Stimulated activated CD8-positive, alpha-beta memory T cell treated with anti-CD3 and anti-CD28 coated beads, Interleukin-4, amount 100 ng/mL, for 24 hours (primary cell): ENCODE measurements at regions not wholly inside any gene's neighbourhood (a gene's known extent, or its start where the extent isn't known, plus 50 kb on each side); places are given as distances from the start of the nearest gene placed in this dataset.
"Not testable (repeated sequence)": the region's sequence is repeated elsewhere in the genome, so short reads cannot be mapped to it uniquely, and the experiment has no call there.

Experiments
- DNase-seq: peaks from one replicate; pipeline ENCODE4 v3.0.0-alpha.2; 2020; ENCODE audit warnings: low read depth

- DNase-seq, result no peak
Measured at GRCh38 chr10:86579883-86580520, 58.4 kb upstream of the WAPL start.

GRCh38 chr10:86580521-86580891, 58.9 kb upstream of the WAPL start:
- DNase-seq, result no peak

DNA sequence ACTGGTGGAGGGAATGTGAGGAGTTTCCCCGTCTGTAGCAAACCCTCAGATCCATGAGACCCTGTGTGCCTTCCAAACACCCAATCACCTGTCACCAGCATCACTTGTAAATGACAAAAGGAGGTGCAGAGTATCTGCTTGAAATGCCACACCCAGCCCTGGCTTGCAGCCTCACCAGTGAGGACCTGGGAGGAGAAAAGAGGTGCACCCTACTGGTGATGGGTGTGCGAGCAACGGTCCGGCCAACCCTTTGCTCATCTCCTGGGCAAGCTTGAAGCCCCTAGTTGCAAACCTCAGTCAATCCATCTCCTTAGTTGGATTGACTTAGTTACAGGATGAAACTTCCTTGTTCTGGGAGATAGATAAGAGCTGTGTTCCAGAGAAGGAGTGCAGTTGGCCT, 62.4 kb upstream of the WAPL start:
- DNase-seq, result no peak

- DNase-seq, result peak; percentile 48
Measured at GRCh38 chr10:86585037-86585929, 63.7 kb upstream of the WAPL start.

DNA sequence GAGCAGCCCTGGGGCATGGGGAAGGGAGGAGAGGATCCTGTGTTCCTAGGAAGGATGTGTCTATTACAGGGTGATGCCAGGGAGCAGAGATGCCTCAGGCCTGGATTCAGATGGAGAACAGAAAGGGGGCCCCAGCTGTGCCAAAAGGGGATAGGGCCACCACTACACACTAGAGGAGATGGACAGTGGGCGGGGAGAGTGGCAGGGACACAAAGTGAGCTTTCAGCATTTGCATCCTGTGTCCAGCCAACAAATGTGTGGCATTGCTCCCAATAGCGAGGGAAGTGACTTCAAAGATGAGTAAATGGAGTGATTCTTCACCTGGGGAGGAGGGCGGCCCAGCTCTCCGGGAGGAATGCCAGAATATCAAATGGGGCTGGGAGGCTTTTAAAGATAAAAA, 64.9 kb upstream of the WAPL start:
- DNase-seq, result no peak

- not testable (repeated sequence) for DNase-seq
Measured at GRCh38 chr10:86588781-86589180, 65.6 kb upstream of the OPN4 start.

DNA sequence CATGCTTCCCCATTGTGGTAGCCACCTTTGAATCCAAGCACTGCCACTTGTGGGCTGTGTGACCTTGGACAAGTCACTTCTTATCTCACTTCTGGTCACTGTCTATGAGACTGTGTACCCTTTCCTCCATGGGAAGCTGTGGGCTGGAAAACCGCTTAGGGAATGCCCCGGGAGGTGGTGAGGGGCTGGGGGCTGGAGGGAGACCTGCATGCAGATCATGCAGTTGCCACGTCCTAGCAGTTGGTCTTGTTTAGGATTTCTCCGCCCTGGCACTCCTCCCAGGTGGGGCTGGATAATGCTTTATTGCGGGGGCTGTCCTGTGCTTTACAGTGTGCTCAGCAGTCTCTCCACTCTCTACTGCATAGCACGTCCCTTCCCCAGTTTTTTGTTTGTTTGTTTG, 62.9 kb upstream of the OPN4 start:
- no peak for DNase-seq

DNA sequence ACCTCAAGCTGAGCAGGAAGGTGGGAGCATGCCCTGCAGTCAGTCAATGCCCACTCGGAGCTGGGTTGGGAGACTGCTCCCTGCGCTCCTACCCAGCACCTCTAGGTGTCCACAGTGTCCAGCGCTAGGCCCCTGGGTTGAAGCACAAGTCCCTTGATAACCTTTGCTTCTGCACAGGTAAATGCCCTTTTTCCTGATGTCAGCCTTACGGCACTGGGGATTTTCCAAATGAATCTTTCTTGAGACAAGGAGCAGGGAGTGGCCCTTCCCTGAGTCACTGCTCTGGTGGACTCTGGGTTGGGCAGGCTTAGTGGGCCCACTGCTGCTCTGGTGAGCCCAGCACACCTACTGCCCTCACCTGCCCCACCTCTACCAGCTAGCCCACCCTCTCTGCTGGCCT, 61.9 kb upstream of the OPN4 start:
- DNase-seq, result no peak

DNA sequence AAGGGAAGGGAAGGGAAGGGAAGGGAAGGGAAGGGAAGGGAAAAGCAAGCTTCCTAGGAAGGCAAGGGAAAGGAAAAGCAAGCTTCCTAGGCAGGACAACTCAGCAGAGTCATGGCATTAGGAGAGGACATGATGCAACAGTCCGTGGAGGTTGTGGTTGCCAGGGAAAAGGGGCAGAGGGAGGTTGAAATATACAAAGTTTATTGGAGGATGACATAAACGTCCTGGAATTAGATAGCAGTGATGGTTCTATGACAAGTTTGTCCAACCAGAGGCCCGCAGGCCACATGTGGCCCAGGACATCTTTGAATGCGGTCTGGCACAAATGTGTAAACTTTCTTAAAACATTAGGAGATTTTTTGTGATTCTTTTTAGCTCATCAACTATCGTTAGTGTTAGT, 59.8 kb upstream of the OPN4 start:
- no peak for DNase-seq

DNA sequence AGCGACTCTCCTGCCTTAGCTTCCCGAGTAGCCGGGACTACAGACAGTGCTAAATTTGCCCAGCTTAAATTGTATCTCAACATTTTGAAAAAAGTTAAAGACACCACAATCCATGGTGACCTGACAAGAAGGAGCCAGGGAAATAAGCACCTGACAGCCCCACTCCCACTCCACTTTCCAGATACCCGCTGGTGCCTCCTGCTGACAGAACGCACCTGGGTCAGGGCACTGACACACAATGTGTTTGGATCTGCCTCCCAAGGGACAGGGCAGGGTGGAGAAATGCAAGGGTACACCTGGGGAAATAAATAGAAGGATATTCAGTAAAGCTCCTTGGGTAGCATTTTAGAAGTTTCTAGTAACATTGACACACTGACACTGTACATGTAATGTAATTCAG, 58.9 kb upstream of the OPN4 start:
- DNase-seq, result no peak

DNA sequence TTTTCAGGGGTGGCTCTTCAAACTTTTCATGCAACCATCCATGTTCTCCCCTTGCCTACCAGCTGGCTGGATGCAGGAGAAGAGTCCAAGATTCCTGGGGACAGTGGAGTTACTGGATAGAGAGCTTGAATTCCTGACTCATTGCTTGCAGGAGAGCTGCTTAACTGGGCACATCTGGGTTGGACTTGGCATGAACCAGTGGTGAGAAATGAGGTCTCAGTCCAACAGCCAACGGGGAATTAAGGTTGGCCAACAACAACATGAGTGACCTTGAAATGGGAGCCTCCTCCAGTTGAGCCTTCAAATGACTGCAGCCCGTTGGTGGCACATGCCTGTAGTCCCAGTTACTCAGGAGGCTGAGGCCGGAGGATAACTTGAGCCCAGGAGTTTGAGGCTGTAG, 58.1 kb upstream of the OPN4 start:
- DNase-seq, result no peak

- no peak for DNase-seq
Measured at GRCh38 chr10:86597306-86597705, 57.0 kb upstream of the OPN4 start.

DNA sequence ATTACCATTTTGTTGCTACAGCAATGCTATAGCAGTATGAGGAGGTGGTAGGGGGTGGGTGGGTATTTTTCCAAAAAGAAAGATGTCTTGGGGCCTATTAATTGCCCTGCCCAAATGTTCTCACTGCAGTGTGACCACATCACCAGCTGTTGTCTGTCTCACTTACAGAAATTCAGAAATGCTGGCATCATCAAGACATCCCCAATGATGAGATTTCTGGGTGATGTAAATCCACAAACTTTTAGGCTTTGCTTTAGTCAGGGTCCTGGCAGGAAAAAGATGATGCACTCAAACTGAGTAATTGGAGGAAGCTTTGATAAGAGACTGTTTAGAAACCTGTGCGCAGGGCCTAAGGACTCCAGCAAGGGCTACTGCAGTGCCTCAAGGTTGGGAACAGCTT, 56.2 kb upstream of the OPN4 start:
- DNase-seq, result no peak

GRCh38 chr10:86599041-86599440, 55.3 kb upstream of the OPN4 start:
- no peak for DNase-seq

DNA sequence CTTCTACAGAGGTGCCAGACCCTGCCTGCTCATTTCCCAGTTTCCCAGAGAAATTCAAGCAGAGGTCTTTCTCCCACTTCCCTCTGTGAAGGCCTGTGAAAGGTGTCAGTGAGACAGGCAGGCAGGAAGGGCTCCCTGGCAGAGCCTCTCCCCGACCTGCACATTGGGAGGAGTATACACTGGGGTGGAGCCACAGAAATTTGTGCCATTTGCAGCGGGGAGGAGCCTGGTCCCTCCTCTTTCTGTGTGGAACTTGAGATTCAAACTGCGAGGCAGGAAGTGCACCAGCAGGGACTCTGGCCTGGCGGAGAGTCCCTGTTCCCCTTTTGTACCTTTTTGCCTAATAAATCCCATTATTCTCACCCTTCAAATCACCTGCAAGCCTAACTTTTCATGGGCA, 54.6 kb upstream of the OPN4 start:
- DNase-seq, result no peak

- no peak for DNase-seq
Measured at GRCh38 chr10:86600296-86600695, 54.1 kb upstream of the OPN4 start.

DNA sequence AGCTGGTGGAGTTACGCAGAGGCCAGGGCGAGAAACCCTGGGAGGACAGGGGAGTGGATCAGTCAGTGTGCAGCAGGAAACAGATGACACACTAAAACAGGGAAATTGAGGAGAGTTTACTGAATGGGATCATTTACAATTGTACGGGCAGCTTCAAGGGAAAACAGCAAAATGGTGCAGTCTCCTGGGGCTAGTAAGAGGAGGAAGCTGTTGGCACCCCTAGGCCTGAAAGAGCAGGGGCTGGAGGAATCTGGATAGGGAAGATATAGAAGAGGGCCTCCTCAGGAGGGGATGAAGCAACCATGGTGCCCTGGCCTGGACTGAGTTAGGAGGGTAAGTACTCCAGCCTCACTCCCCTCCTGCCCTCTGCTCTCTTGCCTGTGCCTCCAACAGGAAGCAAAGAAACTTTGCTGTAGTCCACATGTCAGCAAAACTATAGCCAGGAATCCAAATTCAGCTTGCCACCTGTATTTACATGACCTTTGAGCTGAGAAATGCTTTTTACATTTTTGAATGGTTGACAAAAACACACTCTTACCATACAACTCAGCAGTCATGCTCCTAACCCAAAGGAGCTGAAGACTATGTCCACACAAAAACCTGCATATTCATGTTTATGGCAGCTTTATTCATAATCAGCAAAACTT, 52.3 kb upstream of the OPN4 start:
- no peak for DNase-seq

- DNase-seq, result no peak
Measured at GRCh38 chr10:86603256-86603655, 51.1 kb upstream of the OPN4 start.
